ENCODE measurements at regions not wholly inside any gene's neighbourhood (a gene's known extent, or its start where the extent isn't known, plus 50 kb on each side); places are given as distances from the start of the nearest gene placed in this dataset.
"Not testable (repeated sequence)": the region's sequence is repeated elsewhere in the genome, so short reads cannot be mapped to it uniquely, and the experiment has no call there.

- no peak for DNase-seq (ENCODE audit: low read depth in 1 of 2, low spot score in 1 of 2)
Measured at GRCh38 chr1:90826024-90826423, 108.9 kb upstream of the BARHL2 start.

DNA sequence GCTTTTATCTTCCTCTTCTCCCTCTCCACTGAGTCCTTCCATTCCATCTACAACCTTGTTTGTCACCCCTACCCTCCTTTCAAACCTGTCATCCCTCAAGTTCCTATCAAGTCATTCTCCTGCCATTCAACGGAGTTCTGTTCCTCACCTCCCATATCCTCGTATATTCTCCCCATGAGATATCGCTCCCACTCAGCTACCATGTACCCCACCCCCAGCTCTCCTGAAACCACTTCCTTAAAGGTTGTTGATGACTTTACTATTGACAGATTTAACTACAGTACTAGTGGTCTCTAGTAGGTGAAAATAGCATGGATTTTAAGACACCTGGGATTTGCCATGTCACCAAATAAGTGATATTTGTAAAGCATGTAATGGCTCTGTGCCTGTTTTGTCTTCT, 107.4 kb upstream of the BARHL2 start:
- no peak for DNase-seq (ENCODE audit: low read depth in 1 of 2, low spot score in 1 of 2)

DNA sequence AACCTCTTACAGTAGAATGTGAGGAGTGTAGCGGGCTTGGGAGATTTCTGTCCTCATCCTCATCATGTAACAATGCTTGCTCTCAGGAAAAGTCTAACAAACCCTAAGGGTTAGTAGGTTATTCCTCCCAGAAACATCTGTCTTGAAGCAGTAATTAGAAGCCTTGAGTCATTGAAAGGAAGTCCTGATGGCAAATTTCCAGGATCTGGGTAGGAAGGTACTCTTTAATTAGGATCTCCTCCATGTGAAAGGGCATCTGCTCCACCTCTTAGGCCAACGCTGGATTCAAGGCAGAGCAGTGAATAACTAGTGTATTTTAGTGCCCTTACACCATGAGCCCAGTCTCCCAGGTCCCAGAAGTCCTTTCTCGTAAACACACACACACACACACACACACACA, 106.6 kb upstream of the BARHL2 start:
- DNase-seq (ENCODE audit: low read depth in 1 of 2, low spot score in 1 of 2) = no peak

DNA sequence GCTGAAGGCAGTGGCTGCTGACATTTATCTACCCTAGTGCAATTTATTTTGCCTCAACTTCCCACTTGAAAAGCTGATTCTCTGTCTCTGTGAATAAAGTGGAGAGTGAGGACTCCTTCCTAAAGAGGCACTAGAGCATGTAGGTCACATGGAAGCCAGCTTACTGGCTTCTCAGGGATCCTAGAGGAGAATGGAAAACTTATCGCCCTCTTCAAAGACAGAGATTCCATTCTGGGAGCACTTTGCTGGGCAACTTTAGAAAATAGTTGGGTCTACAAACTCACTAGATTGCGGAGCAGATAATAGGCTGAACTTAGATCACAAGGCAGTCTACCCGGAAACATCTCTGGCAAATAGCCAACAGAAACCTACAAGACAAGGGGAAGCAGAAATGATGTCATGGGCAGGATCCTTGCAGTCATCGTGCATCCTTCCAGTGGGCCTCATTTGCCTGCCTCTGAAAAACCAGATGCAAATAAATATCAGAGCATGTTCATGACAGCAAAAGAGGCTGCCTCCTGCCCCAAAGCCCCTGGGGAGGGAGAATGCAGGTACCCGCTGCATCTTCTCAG, 104.8 kb upstream of the BARHL2 start:
- no peak for DNase-seq (ENCODE audit: low read depth in 1 of 2, low spot score in 1 of 2)

- DNase-seq (ENCODE audit: low read depth in 1 of 2, low spot score in 1 of 2) = no peak
Measured at GRCh38 chr1:90821152-90821787, 104.2 kb upstream of the BARHL2 start.

DNA sequence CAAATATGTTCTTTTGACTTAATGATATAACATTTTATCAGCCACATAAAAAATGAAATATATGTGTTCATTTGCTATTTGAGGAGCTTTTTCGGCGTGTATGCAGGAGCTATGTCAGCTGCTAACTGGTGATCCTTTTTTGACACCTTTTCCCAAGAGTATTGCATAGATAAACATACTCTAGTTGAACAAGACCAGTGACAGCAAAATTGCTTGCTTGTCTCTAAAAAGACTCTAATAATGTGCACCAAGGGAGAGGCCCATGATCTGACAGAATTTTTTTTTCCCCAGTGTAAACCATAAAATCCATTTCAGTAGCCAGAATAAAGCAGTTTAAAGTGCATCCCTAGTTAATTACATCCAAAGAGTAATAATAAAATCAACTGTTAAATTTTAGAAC, 103.6 kb upstream of the BARHL2 start:
- DNase-seq (ENCODE audit: low read depth in 1 of 2, low spot score in 1 of 2) = no peak

DNA sequence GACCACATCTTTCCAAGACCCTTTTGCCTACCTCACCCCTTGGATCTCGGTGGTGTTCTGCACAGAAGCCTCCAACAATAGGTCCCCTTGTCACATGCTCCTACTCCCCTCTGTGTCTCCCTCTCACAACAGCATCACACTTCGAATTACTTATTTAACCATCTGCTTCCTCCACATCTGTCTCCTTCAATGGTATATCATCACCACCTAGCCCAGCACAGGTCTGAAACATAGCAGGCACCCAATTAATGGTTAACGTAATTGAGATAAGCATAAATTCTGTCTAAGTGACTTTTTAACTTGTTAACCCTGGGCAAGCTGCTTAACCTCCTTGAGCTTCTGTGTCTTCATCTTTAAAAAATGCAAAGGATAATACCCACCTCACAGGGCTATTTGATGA, 100.3 kb upstream of the BARHL2 start:
- DNase-seq (ENCODE audit: low read depth in 1 of 2, low spot score in 1 of 2) = no peak

DNA sequence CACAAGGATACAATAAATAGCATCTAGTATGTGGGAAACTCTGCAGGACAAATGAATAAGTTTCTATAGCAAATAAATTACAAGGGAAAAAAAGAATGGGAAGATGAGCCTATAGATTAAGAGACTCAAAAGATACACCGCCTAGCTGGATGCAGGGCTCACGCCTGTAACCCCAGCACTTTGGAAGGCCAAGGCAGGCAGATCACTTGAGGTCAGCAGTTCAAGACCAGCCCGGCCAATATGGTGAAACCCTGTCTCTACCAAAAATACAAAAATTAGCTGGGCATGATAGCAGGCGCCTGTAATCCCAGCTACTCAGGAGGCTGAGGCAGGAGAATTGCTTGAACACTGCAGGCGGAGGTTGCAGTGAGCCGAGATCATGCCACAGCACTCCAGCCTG, 95.1 kb upstream of the BARHL2 start:
- DNase-seq (ENCODE audit: low read depth in 1 of 2, low spot score in 1 of 2) = not testable (repeated sequence)

DNA sequence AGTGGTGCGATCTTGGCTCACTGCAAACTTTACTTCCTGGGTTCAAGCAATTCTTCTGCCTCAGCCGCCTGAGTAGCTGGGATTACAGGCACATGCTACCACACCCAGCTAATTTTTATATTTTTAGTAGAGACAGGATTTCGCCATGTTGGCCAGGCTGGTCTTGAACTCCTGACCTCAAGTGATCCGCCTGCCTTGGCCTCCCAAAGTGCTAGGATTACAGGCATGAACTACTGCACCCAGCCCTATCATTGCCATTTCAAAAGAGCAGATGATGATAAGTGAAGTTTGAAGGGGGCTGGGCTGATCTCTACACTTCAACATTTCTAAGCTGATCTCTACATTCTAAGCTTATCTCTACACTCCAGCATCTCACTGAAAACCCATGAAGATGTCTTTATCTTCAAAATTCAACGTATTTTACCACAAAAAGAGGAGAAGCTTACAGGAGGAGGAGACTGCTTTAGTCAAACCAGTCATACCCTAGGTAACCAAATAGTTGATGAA, 94.4 kb upstream of the BARHL2 start:
- not testable (repeated sequence) for DNase-seq (ENCODE audit: low read depth in 1 of 2, low spot score in 1 of 2)

GRCh38 chr1:90810681-90811080, 93.6 kb upstream of the BARHL2 start:
- DNase-seq (ENCODE audit: low read depth in 1 of 2, low spot score in 1 of 2) = no peak

DNA sequence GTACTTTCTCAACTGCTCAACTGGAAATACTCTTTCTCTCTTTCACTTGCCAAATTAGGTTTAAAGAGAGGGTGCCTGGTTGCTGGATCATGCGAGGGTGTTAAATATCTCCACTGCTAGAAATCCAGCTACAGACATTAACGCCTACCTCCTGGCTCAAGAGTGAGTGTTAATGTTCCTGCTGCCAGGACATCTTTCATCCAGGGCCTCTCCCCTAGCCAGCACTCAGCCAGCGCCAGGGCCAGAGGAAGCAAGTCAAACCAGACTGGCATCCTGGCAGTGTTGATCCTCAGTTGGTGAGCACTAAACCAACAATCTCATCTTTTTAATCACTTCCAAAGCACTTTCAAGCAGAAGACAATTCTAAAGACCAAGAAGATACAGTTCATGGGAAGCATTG, 92.9 kb upstream of the BARHL2 start:
- no peak for DNase-seq (ENCODE audit: low read depth in 1 of 2, low spot score in 1 of 2)

DNA sequence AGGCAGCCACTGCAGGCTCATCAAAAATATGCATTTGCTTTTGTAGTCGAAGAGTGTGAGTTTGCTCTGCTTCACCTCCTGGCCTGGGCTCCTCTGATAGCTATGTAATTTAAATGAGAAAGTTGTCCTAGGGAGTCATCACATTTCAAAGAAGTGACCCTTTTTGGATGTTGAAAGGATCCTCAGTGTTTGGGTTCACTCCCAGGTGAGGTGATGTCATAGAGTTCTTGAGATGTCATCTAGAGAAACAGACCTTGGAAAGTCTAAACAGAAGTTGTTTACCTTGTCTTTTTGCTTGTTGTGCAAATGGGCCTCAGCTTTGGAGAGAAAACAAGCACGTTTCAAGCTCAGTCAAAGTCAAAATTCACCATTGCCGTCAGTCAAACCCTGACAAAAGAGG, 92.0 kb upstream of the BARHL2 start:
- DNase-seq (ENCODE audit: low read depth in 1 of 2, low spot score in 1 of 2) = no peak

GRCh38 chr1:90807329-90807728, 90.2 kb upstream of the BARHL2 start:
- DNase-seq (ENCODE audit: low read depth in 1 of 2, low spot score in 1 of 2) = no peak

GRCh38 chr1:90802622-90803021, 85.5 kb upstream of the BARHL2 start:
- DNase-seq (ENCODE audit: low read depth in 1 of 2, low spot score in 1 of 2) = no peak

DNA sequence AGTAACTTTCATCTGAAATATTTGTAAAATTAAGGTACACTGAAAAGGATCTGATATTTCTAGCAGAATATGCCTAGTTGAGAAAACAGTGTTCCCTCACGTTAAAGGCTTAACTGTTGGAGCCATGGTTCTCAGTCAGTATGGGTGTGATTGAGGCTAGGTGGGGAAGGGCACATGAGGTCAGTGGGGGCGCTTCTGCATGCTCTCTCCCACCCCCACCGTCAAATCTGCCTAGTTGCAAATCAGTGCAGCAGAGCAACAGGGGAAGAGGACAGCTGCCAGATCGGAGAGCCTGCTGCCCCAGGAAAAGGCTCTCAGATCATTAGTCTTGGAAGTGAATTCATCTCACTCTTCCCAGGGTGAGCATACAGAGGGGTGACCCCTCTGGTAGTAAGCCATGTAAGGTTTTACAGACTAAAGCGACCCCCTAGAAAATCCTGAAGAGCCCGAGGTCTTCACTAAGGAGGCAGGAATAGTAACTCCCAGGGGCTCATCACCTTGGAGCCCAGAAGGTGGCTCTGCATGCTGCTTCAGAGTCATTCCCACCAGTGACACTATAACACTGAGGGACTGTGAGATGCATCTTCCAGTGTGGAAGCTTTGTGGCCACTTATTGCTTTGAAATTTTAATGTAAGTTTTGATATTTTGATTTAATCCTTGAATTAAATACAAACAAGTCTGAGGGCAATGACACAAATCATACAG, 83.1 kb upstream of the BARHL2 start:
- DNase-seq (ENCODE audit: low read depth in 1 of 2, low spot score in 1 of 2) = no peak

DNA sequence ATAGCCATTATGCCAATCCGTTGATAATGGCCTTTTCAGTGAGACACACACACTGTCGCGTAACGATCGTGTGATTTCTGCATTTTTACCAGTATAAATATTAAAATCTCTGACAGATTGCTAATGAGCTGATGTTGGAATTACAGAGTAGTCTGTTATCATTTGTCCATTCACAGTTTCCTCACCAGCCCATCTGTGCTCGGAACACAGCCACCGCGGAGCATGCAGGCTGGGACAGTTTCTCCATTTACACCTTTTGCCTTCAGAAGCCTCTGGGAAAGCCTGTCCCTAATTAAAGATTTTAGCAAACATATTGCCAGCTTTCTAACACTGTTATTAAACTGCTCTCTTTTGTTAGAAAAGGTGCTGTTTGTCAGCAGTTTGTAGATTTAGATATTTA, 82.2 kb upstream of the BARHL2 start:
- no peak for DNase-seq (ENCODE audit: low read depth in 1 of 2, low spot score in 1 of 2)

DNA sequence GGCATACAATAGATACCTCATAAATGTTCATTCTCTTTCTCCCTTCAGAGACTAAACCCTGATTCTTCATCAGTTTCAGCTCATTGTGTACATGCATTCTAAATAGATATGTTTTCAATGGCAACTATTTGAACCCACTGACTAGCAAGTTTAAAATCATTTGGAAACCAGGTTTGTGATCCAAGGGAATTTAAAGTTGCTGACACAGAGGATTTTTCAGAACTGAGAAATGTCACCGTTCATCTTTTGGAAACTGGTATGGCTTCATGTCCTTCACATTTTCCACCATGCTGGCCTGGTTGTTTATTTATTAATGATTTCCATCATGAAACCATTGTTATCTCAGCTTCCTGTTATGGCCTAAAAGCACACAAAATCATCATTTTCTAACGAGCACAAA, 81.8 kb upstream of the BARHL2 start:
- DNase-seq (ENCODE audit: low read depth in 1 of 2, low spot score in 1 of 2) = no peak

GRCh38 chr1:90798344-90798743, 81.2 kb upstream of the BARHL2 start:
- DNase-seq (ENCODE audit: low read depth in 1 of 2, low spot score in 1 of 2) = no peak

DNA sequence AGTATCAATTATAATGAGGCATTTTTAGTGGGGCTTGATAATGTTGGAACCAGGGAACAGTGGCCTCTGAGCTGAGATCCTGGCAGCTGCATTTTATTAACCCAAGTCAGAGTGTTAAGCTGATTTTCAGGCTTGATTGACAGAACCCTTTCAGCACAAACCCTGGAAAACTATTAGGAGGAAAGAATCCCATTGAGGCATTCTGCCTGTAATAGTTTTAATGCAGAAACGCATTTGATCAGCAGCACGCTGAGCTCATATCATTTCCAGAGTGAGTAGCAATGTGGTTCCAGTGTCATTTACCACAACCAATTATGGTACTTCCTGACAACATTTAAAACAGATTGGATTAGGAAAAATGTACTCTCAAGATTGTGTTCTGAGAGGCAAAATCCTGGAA, 78.3 kb upstream of the BARHL2 start:
- no peak for DNase-seq (ENCODE audit: low read depth in 1 of 2, low spot score in 1 of 2)

- no peak for DNase-seq (ENCODE audit: low read depth in 1 of 2, low spot score in 1 of 2)
Measured at GRCh38 chr1:90786709-90787108, 69.6 kb upstream of the BARHL2 start.

DNA sequence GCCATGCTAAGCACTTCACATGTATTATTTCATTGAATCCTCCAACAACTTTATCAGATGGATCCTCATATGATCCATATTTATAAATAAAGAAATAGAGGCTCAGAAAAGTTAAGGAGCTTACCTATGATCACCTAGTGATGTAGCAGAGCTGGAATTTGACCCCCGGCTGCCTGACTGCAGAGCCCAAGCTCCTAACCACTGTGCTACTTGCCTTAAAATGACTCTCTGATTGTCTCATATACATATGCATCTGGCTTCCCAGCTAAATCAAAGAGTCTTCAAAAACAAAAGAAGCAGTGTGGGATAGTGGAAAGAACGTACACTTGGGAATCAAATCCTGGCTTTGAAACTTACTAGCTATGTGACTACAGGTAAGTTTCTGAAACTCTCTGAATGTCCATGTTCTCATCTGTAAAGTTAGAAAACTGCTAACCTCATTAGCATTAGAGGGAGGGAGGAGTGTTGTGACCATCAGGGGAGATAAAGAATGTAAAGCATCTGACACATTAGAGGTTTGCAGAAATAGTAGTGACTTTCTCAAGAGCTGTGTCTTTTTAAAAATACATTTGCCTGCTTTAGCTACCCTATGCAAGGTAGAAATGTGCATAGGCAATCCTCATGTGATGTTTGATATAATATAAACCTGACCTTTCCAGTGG, 67.2 kb upstream of the BARHL2 start:
- no peak for DNase-seq (ENCODE audit: low read depth in 1 of 2, low spot score in 1 of 2)

- DNase-seq (ENCODE audit: low read depth in 1 of 2, low spot score in 1 of 2) = no peak
Measured at GRCh38 chr1:90783181-90783580, 66.1 kb upstream of the BARHL2 start.
